Activated T-cell treated with anti-CD3 and anti-CD28 coated beads, Interleukin-2, amount 50 U/mL, for 48 hours (primary cell): ENCODE measurements at regions not wholly inside any gene's neighbourhood (a gene's known extent, or its start where the extent isn't known, plus 50 kb on each side); places are given as distances from the start of the nearest gene placed in this dataset.
"Not testable (repeated sequence)": the region's sequence is repeated elsewhere in the genome, so short reads cannot be mapped to it uniquely, and the experiment has no call there.

Experiments
- DNase-seq, 2 experiments: peaks; one replicate each; pipeline ENCODE4 v3.0.0-alpha.2; 2020

- no peak for DNase-seq
Observed at GRCh38 chr11:128152796-128153696, 434.3 kb downstream of the ETS1 start.

DNA sequence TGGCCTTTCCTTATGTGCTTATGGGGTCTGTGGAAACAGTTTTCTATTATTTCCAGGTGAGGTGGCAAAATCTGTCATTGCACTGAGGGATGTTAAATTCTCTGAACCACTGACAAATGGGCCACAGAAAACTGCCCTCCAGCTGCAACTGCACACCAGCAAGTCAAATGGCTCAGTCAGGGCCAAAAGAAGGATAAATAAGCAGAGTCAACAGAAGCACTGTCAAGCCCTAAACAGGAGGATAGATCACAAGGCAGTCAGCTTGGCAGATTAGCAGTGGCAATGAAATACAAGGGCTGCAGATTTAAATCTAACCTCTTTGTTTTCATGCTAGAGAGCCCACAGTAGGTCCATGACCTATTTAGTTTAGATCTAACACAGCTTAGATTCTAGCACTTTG, 435.6 kb downstream of the ETS1 start:
- DNase-seq: no peak

DNA sequence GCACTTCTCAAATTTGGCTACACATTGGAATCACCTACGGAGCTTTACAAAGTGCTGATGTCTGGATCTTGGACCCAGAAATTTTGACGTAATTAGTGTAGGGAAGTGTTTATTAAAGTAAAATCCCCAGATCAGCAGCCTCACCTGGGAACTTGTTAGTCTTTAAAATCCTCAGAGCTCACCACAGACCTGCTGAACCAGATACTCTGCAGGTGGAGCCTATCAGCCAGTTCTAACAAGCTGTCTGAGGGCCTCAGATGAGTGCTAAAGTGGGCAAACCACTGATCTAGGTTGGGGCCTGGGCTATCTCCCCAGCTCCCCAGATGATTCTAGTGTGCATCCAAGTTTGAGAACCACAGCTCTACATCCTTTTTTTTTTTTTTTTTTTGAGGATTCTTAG, 436.0 kb downstream of the ETS1 start:
- no peak for DNase-seq

- no peak for DNase-seq
Observed at GRCh38 chr11:128148208-128148607, 439.1 kb downstream of the ETS1 start.

DNA sequence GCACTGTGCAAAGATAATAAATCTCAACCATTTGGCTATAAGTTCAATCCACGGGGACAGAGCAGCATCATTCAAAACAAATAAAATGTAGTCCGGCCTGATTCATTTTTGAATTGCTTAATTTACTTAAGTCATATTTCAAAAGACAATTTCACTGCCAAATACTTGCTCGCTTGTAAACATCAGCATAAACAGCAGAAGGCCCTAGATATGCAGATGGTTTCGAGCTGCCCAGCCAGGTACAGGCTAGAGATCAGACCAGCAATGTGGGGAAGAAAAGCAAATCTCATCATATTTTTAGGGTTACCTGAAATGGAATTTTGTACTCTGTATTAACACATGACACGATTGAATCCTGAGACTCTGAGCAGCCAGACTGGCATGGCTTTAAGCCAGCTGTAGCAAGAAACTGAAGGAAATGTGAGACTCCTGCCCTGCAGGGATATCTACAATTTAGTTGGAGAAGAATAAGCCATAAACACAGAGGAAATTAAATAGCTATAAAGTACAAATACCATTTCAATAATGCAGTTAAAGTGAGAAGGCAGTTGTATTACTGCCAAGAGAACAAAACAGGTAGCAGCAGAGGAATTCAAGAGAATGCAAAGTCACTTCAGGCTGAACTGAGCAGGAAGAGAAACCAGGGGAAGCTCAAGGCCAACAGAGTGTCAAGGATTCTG, 440.3 kb downstream of the ETS1 start:
- DNase-seq: no peak

GRCh38 chr11:128140293-128140692, 447.1 kb downstream of the ETS1 start:
- DNase-seq: not testable (repeated sequence)

DNA sequence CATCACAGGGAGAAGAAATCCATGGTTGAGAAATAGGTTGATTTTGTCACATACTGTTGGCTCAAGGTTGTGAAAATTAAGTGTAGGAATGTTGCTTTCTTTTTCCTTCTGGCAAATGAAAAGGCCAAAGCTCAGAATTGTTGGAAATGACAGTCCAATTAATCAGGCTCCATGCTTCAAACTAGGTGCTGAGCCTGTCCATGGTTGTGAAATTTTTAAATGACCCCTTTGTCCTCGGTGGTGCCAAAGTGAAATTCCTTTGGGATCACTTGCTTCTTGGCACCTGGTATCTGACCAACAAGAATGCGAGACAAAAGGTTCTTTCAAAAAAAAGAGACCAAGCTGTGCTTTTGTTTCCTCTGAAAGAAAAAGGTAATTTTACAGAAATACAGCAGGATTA, 451.9 kb downstream of the ETS1 start:
- DNase-seq: no peak

DNA sequence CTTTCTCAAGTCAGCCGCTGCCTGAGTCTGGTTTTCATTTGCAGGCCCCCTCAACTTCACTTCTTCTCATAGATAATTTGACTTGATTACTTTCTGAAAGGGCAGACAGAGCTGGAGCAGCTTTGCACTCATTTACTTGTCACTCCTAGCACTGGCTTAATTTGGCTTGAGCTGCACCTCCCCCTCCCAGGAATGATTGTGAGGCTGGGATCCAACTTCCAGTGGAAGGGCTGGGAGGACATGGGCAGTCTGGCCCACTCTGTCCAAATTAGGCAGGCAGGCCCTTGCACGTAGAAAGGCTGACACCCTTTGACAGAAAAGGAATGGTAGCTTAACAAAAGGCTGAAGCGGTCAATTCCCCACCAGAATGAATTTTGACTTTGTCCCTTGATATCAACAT, 453.9 kb downstream of the ETS1 start:
- DNase-seq: no peak

DNA sequence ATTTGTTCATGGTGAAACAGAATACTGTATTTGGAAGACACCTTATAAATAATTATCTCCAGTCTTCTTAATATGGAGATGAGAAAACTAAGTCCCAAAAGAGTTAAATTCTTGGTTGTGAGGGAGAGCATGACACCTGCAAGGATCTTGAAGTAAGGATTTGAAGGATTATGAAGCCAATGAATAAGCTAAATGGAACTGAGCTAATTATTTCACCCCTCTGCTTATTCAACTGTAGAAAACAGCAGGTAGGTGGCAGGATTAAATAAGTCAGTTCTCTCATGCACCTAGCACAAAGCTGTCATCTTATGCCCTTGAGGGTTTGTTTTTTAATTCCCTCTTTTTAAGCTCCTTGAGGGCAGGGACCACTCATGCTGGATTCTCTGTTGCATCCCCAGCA, 457.3 kb downstream of the ETS1 start:
- DNase-seq: no peak

DNA sequence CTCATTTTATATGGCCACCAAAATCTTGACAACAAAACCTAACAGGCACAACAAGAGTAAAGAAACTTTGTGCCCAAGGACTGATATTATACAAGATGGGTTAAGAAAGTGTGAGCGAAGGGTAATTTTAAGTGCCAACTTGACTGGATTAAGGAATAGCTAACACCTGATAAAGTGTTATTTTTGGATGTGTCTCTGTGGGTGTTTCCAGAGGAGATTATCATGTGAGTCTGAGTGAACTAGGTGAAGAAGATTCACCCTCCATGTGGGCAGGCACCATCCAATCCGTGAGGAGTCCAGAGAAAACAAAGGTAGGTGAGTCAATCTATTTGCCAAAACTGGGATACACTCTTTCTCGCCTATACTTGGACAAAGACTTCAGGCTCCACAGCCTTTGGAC, 461.6 kb downstream of the ETS1 start:
- no peak for DNase-seq

DNA sequence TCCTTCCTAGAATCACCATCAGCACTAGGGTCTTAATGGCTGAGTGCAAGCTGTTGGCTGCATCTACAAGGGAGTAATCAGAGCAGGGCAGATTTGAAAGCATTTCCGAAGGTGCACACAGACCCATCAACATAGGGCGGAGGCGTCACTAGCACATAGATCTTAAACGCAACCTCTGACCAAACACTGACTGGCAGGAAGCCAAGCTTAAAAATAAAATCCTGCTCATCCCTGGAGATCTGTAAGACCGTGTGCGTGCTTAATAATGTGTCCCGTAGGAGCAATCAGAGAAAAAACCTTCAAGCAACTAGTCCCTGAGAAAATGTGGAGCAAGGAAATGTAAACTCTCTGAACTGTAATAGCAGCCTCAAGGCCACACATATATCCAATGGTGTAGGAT, 470.5 kb downstream of the ETS1 start:
- no peak for DNase-seq

- DNase-seq: no peak
Observed at GRCh38 chr11:128116447-128116846, 470.9 kb downstream of the ETS1 start.

GRCh38 chr11:128105950-128106349, 481.4 kb downstream of the ETS1 start:
- DNase-seq: no peak

DNA sequence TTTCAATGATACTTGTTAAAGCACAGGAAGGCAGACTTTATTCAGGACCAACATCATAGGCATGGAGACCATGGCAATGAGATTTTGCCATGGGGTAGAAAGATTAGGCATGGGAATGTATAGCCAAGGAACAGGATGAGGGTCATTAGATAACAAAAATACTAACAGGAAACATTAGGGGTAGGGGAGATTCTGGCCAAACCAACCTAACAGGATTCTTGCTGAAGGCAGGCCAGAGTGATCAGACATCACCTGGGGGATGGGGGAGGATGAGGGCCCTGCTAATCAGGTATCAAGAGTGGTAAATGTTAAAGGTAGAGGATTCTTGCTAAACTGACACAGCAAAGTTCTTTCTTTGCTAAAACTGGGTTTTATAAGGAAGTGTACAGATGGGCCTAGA, 481.8 kb downstream of the ETS1 start:
- DNase-seq: no peak

DNA sequence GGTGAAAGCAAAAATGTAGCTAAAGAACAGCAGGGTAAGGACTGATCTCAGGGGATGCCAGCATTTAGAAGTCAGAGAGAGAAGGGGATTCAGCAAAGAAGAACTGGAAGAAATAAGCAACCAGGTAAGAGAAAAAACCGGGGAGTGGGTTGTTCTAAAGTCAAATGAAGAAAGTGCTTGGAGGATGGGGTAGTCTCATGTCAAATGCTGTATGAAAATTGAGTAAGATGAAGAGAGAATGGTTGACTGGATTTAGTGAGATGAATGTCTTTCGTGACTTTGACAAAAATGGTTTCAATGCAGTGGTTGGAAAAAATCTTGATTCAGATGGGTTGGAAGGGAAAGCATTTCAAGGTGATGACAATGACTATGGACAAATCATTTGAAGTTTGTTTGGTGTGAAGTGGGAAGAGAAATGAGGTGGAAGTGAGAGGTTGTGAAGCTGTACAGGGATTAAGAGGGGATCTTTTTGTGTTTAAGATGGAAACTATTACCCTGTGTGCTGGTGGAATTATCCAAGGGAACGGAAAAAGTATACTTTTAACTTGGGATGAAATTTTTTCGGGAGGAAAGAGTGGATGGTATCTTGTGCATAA, 484.0 kb downstream of the ETS1 start:
- DNase-seq: no peak

- no peak for DNase-seq
Observed at GRCh38 chr11:128098781-128099180, 488.6 kb downstream of the ETS1 start.

DNA sequence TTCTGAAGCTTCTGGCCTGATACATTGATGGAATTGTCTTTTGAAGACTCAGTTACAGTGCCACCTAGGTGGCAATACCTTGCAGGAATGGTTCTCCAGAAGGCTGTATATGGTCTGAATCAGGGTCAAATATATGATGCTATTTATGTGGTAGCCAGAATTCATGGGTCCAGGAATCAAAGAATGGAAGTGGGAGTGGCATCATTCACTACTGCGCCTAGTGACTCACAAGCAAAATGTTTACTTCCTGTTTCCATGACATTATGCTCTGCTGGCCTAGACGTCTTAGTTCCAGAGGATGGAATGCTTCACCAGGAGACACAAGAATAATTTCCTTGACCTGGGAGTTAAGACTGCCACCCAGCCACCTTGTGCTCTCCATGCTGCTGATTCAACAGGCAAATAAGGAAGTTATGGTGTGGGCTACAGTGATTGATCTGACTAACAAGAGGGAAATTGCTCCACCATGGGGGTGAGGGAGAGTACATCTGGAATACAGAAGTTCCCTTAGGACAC, 491.8 kb downstream of the ETS1 start:
- DNase-seq: no peak

- no peak for DNase-seq
Observed at GRCh38 chr11:128093689-128094088, 493.7 kb downstream of the ETS1 start.

DNA sequence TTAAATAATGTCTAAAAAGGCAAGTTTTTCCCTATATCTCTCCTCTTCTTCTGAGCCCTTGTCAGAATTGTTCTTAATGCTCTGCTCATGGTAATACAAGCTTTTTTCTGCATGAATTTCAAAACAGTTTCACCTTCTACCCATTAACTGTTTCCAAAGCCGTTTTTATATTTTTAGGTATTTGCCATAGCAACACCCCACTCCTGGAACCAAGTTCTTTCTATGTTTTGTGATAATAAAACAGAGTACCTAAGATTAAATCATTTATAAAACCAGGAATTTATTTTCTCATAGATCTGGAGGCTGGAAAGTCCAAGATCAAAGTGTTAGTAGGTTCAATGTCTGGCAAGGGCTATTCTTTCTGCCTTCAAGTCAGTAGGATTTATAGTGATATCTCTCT, 497.4 kb downstream of the ETS1 start:
- no peak for DNase-seq

- no peak for DNase-seq
Observed at GRCh38 chr11:128086794-128087193, 500.6 kb downstream of the ETS1 start.

GRCh38 chr11:128085276-128085675, 502.1 kb downstream of the ETS1 start:
- no peak for DNase-seq

- DNase-seq: no peak
Observed at GRCh38 chr11:128082574-128082973, 504.8 kb downstream of the ETS1 start.

GRCh38 chr11:128069665-128070064, 517.7 kb downstream of the ETS1 start:
- no peak for DNase-seq

GRCh38 chr11:128067780-128068179, 519.6 kb downstream of the ETS1 start:
- DNase-seq: no peak
